Large intestine (tissue), 3 donors: ENCODE measurements at regions not wholly inside any gene's neighbourhood (a gene's known extent, or its start where the extent isn't known, plus 50 kb on each side); places are given as distances from the start of the nearest gene placed in this dataset.

Experiments
- DNase-seq, 2 donors: peaks; one replicate each; pipeline versions ENCODE4 v3.0.0 to v3.0.0-alpha.2; 2013
- H3K27ac ChIP-seq: one replicate; pipeline ENCODE4 v1.5.1; 2013; ENCODE audit warnings: low read length
- H3K27me3 ChIP-seq: 2 replicates; pipeline ENCODE4 v1.6.1; 2013; ENCODE audit warnings: low read length; ENCODE audit not compliant: control insufficient read depth, insufficient read depth
- H3K36me3 ChIP-seq: 2 replicates; pipeline ENCODE4 v1.6.1; 2013; ENCODE audit warnings: low read length; ENCODE audit not compliant: control insufficient read depth, insufficient read depth
- H3K4me1 ChIP-seq: one replicate; pipeline ENCODE4 v1.6.1; 2013; ENCODE audit warnings: low read length; ENCODE audit not compliant: control insufficient read depth, insufficient read depth
- H3K4me3 ChIP-seq: one replicate; pipeline ENCODE4 v1.5.1; 2013; ENCODE audit warnings: low read length
- H3K9me3 ChIP-seq: one replicate; pipeline ENCODE4 v1.6.1; 2013; ENCODE audit warnings: mild to moderate bottlenecking, low read depth, low read length, moderate library complexity; ENCODE audit not compliant: control insufficient read depth
- WGBS: methylation state at CpG from one replicate; pipeline ENCODE4 v1.1.5; 2013; ENCODE audit warnings: low lambda C conversion rate; ENCODE audit not compliant: insufficient coverage; 5-methylcytosine and 5-hydroxymethylcytosine counted together

GRCh38 chr2:37825586-37825985 lies 99.5 kb upstream of the RMDN2 start:
- H3K36me3 ChIP-seq: no peaks in the 10 kb centered on the region
- no peak overlapping the region for H3K27ac ChIP-seq
- no peak overlapping the region for H3K4me3 ChIP-seq
- H3K27me3 ChIP-seq: no peaks in the 10 kb centered on the region
- H3K9me3 ChIP-seq: no peaks in the 10 kb centered on the region
- H3K4me1 ChIP-seq: no peaks in the 10 kb centered on the region
- DNase-seq: no peak
- no CpG with 5 or more reads among the region's 3 CpGs for WGBS

GRCh38 chr2:37826611-37827010 lies 98.5 kb upstream of the RMDN2 start:
- H3K27me3 ChIP-seq: no peaks in the 10 kb centered on the region
- no peaks in the 10 kb centered on the region for H3K9me3 ChIP-seq
- no peaks in the 10 kb centered on the region for H3K4me1 ChIP-seq
- H3K27ac ChIP-seq: no peak overlapping the region
- no CpG with 5 or more reads among the region's 4 CpGs for WGBS
- H3K4me3 ChIP-seq: no peak overlapping the region
- no peak for DNase-seq
- no peaks in the 10 kb centered on the region for H3K36me3 ChIP-seq

- Histone ChIP-seq H3K4me3 (no peak overlapping the region), H3K36me3 (no peaks in the 10 kb centered on the region), H3K4me1 (no peaks in the 10 kb centered on the region), H3K9me3 (no peaks in the 10 kb centered on the region), H3K27ac (no peak overlapping the region), H3K27me3 (no peaks in the 10 kb centered on the region)
- DNase-seq: no peak
- WGBS: 42% methylated on average over 2 of the region's 7 CpGs
Measured at GRCh38 chr2:37827455-37827854, 97.6 kb upstream of the RMDN2 start.

- H3K4me1 ChIP-seq: no peaks in the 10 kb centered on the region
- H3K4me3 ChIP-seq: no peak overlapping the region
Measured at GRCh38 chr2:37827911-37828511, 97.1 kb upstream of the RMDN2 start.

GRCh38 chr2:37829202-37829601 lies 95.9 kb upstream of the RMDN2 start:
- no peaks in the 10 kb centered on the region for H3K9me3 ChIP-seq
- no peaks in the 10 kb centered on the region for H3K36me3 ChIP-seq
- no peak for DNase-seq
- no peaks in the 10 kb centered on the region for H3K4me1 ChIP-seq
- 100% methylated on average over 1 of the region's 3 CpGs for WGBS
- no peak overlapping the region for H3K27ac ChIP-seq
- no peaks in the 10 kb centered on the region for H3K27me3 ChIP-seq
- no peak overlapping the region for H3K4me3 ChIP-seq

More at GRCh38 chr2:37827911-37828511, 97.1 kb upstream of the RMDN2 start:
- WGBS: no CpG with 5 or more reads among the region's 6 CpGs
- Histone ChIP-seq H3K36me3 (no peaks in the 10 kb centered on the region), H3K27me3 (no peaks in the 10 kb centered on the region), H3K27ac (no peak overlapping the region), H3K9me3 (no peaks in the 10 kb centered on the region)
- DNase-seq: no peak

- no peak for DNase-seq
- Histone ChIP-seq H3K27me3 (no peaks in the 10 kb centered on the region), H3K9me3 (no peaks in the 10 kb centered on the region), H3K4me3 (no peak overlapping the region), H3K36me3 (no peaks in the 10 kb centered on the region), H3K27ac (no peak overlapping the region), H3K4me1 (no peaks in the 10 kb centered on the region)
- WGBS: no CpG with 5 or more reads among the region's 6 CpGs
Measured at GRCh38 chr2:37829616-37830395, 95.3 kb upstream of the RMDN2 start.

GRCh38 chr2:37830636-37831035 lies 94.5 kb upstream of the RMDN2 start:
- Histone ChIP-seq H3K27ac (no peak overlapping the region), H3K9me3 (no peaks in the 10 kb centered on the region), H3K4me3 (no peak overlapping the region), H3K27me3 (no peaks in the 10 kb centered on the region), H3K36me3 (no peaks in the 10 kb centered on the region), H3K4me1 (no peaks in the 10 kb centered on the region)
- WGBS: 88% methylated on average over 1 of the region's 2 CpGs
- no peak for DNase-seq

GRCh38 chr2:37831081-37831780 lies 93.9 kb upstream of the RMDN2 start:
- no peaks in the 10 kb centered on the region for H3K27me3 ChIP-seq
- no peak overlapping the region for H3K4me3 ChIP-seq
- H3K4me1 ChIP-seq: no peaks in the 10 kb centered on the region
- WGBS: no CpG with 5 or more reads among the region's 5 CpGs
- H3K36me3 ChIP-seq: no peaks in the 10 kb centered on the region
- H3K9me3 ChIP-seq: no peaks in the 10 kb centered on the region
- DNase-seq: no peak
- no peak overlapping the region for H3K27ac ChIP-seq

GRCh38 chr2:37832590-37833197 lies 92.4 kb upstream of the RMDN2 start:
- H3K27ac ChIP-seq: no peak overlapping the region
- H3K9me3 ChIP-seq: no peaks in the 10 kb centered on the region
- no CpG with 5 or more reads among the region's 3 CpGs for WGBS
- DNase-seq: peak; percentile 53 to 62
- no peaks in the 10 kb centered on the region for H3K36me3 ChIP-seq
- H3K27me3 ChIP-seq: no peaks in the 10 kb centered on the region
- H3K4me1 ChIP-seq: no peaks in the 10 kb centered on the region
- no peak overlapping the region for H3K4me3 ChIP-seq

- Histone ChIP-seq H3K27me3 (no peaks in the 10 kb centered on the region), H3K9me3 (no peaks in the 10 kb centered on the region), H3K4me3 (no peak overlapping the region), H3K36me3 (no peaks in the 10 kb centered on the region), H3K27ac (no peak overlapping the region), H3K4me1 (no peaks in the 10 kb centered on the region)
- no peak for DNase-seq
- no CpG with 5 or more reads among the region's 7 CpGs for WGBS
Measured at GRCh38 chr2:37833423-37833822, 91.7 kb upstream of the RMDN2 start.
